Psoas muscle (tissue), 7 donors: ENCODE measurements at regions not wholly inside any gene's neighbourhood (a gene's known extent, or its start where the extent isn't known, plus 50 kb on each side); places are given as distances from the start of the nearest gene placed in this dataset.

Experiments
- ATAC-seq, 4 donors: fragments of 200-7000 bp; cut with Tn5 transposase; one replicate each; pipeline ENCODE4 v1.9.1; 2020; ENCODE audit warnings: moderate library complexity in 3 of 4, mild to moderate bottlenecking in 2 of 4
- DNase-seq, 2 donors: peaks; one replicate each; pipeline ENCODE4 v3.0.0-alpha.2; 2020
- H3K27ac ChIP-seq: fragments of 200-600 bp; one replicate; pipeline ENCODE4 v1.8.0; 2022
- H3K27me3 ChIP-seq, 3 donors: fragments of 200-600 bp in 1 of 3; one replicate each; pipeline versions ENCODE4 v1.6.1 to v1.8.0; 2013 to 2022; ENCODE audit warnings: low read length in 2 of 3, mild to moderate bottlenecking in 2 of 3, moderate library complexity in 1 of 3; ENCODE audit not compliant: insufficient read depth in 3 of 3
- H3K36me3 ChIP-seq, 2 donors: fragments of 200-600 bp in 1 of 2; one replicate each; pipeline versions ENCODE4 v1.6.1 to v1.8.0; 2013 to 2022; ENCODE audit warnings: low read depth in 1 of 2, mild to moderate bottlenecking in 1 of 2, moderate library complexity in 1 of 2; ENCODE audit not compliant: insufficient read depth in 1 of 2
- H3K4me1 ChIP-seq: fragments of 200-600 bp; one replicate; pipeline ENCODE4 v1.8.0; 2022
- H3K4me3 ChIP-seq: fragments of 200-600 bp; one replicate; pipeline ENCODE4 v1.8.0; 2022; ENCODE audit warnings: mild to moderate bottlenecking
- H3K9me3 ChIP-seq: fragments of 200-600 bp; one replicate; pipeline ENCODE4 v1.8.0; 2022
- CTCF ChIP-seq: fragments of 200-600 bp; IDR thresholded peaks from one replicate; pipeline ENCODE4 v1.8.0; 2022; ENCODE audit warnings: antibody characterized with exemption
- WGBS, 3 donors: extraction: QIAGEN DNeasy Blood & Tissue Kit; methylation state at CpG; one replicate each; pipeline versions ENCODE4 v1.1.6 to v1.1.7; 2013; 5-methylcytosine and 5-hydroxymethylcytosine counted together
- intact Hi-C, 2 donors: fragments of 100-400 bp; cut with DNase I; formaldehyde crosslinking; loops; one replicate each; pipeline versions ENCODE4 v1.11.0 to v1.14.2; 2022
- donor health status: healthy with polysubstance abuse.
- donor health status: DM: no; HTN: no; CAD: no; lungs with moderate emphysema.
- donor health status: Bipolar disorder and iron deficiency.
- donor health status: healthy.
- donor health status: DM: yes; HTN: yes; CAD: no.
- donor health status: DM: no; HTN: no; CAD: no.
- donor health status: DM: yes; HTN: yes; CAD: no.

GRCh38 chr7:45450571-45451204 lies 123.5 kb upstream of the ADCY1 start:
- TF ChIP-seq CTCF = no peak
- Histone ChIP-seq H3K27ac (no peak overlapping the region), H3K9me3 (no peaks in the 10 kb centered on the region), H3K4me3 (no peak overlapping the region), H3K36me3 (no peaks in the 10 kb centered on the region), H3K4me1 (no peaks in the 10 kb centered on the region), H3K27me3 (no peaks in the 10 kb centered on the region)
- 78 to 87% (median 81%) methylated on average over 2 of the region's 2 CpGs for WGBS, 3 donors
- DNase-seq (no peak), ATAC-seq (no peak)
- intact Hi-C loops = no loop called here

- H3K36me3 ChIP-seq = no peaks in the 10 kb centered on the region
- H3K9me3 ChIP-seq = no peaks in the 10 kb centered on the region
- no peak for TF ChIP-seq CTCF
- H3K27me3 ChIP-seq = no peaks in the 10 kb centered on the region
- no peak overlapping the region for H3K27ac ChIP-seq
- WGBS, 3 donors = 29 to 38% (median 31%) methylated on average over 2 of the region's 2 CpGs
- H3K4me3 ChIP-seq = no peak overlapping the region
- intact Hi-C loops = no loop called here
- ATAC-seq (no peak), DNase-seq (no peak)
- no peaks in the 10 kb centered on the region for H3K4me1 ChIP-seq
Observed at GRCh38 chr7:45451342-45452035, 122.7 kb upstream of the ADCY1 start.

- intact Hi-C loops = no loop called here
- ATAC-seq = no peak
- TF ChIP-seq CTCF = no peak
- no peak for DNase-seq
- Histone ChIP-seq H3K36me3 (no peaks in the 10 kb centered on the region), H3K4me3 (no peak overlapping the region), H3K9me3 (no peaks in the 10 kb centered on the region), H3K4me1 (no peaks in the 10 kb centered on the region), H3K27me3 (no peaks in the 10 kb centered on the region), H3K27ac (no peak overlapping the region)
- WGBS, 3 donors = 62 to 78% (median 77%) methylated on average over 3 of the region's 3 CpGs
Observed at GRCh38 chr7:45454771-45455170, 119.4 kb upstream of the ADCY1 start.

- ATAC-seq (no peak), DNase-seq (no peak)
- WGBS, 3 donors = 67 to 80% (median 73%) methylated on average over 4 of the region's 4 CpGs
- Histone ChIP-seq H3K36me3 (no peaks in the 10 kb centered on the region), H3K27ac (no peak overlapping the region), H3K27me3 (no peaks in the 10 kb centered on the region), H3K4me1 (no peaks in the 10 kb centered on the region), H3K9me3 (no peaks in the 10 kb centered on the region), H3K4me3 (no peak overlapping the region)
- no peak for TF ChIP-seq CTCF
- intact Hi-C loops = no loop called here
Observed at GRCh38 chr7:45455662-45456061, 118.5 kb upstream of the ADCY1 start.
